ENCODE measurements at regions not wholly inside any gene's neighbourhood (a gene's known extent, or its start where the extent isn't known, plus 50 kb on each side); places are given as distances from the start of the nearest gene placed in this dataset.

DNA sequence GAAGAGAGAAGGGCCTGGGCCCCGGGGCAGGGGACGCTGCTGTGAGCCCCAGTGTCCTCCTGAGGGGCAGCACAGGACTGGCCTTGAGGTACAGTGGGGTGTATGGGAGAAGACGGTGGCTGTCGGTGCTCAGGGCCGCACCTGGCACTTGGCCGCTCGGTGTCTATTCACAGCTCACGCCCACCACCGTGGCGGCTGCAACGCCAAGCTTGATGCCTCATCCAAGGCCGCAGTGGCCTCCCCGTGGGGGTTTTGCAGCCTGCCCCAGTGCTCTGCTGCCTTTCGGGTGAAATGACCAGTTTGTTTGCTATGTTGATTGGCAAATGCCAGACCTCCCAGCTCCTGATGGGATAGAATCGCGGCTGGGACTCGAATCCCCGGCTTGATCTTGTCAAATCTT lies 79.5 kb upstream of the SLCO4A1 start:
- DNase-seq (ENCODE audit: low read depth): no peak
- no peak overlapping the region for H3K4me3 ChIP-seq (ENCODE audit: low read depth, low read length)
- TF ChIP-seq, protein P1, sequence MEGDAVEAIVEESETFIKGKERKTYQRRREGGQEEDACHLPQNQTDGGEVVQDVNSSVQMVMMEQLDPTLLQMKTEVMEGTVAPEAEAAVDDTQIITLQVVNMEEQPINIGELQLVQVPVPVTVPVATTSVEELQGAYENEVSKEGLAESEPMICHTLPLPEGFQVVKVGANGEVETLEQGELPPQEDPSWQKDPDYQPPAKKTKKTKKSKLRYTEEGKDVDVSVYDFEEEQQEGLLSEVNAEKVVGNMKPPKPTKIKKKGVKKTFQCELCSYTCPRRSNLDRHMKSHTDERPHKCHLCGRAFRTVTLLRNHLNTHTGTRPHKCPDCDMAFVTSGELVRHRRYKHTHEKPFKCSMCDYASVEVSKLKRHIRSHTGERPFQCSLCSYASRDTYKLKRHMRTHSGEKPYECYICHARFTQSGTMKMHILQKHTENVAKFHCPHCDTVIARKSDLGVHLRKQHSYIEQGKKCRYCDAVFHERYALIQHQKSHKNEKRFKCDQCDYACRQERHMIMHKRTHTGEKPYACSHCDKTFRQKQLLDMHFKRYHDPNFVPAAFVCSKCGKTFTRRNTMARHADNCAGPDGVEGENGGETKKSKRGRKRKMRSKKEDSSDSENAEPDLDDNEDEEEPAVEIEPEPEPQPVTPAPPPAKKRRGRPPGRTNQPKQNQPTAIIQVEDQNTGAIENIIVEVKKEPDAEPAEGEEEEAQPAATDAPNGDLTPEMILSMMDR (IDR thresholded peaks at IDR 0.05; ENCODE audit: insufficient read depth, low read depth, low read length, missing control alignments): no peak

DNA sequence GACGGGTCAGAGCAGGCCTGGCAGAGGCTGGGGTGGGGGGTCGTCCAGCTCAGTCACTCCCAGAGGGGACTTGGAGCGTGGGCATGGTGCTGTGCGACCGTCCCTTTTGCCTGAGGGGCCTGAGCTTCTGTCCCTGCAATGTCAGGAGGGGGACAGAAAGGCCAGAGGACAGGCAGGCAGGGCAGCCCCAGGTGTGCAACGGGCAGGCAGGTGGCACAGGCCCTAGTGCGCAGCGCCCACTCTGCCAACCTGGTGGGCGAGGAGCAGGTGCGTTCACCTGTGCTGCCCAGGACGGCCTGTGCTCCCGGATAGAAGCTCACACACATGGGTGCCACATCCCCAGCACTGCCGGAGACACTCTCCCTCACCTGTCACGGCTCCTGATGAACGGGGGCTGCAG lies 78.7 kb upstream of the SLCO4A1 start:
- no peak overlapping the region for H3K4me3 ChIP-seq (ENCODE audit: low read depth, low read length)
- no peak for DNase-seq (ENCODE audit: low read depth)
- TF ChIP-seq, protein P1 (IDR thresholded peaks at IDR 0.05; ENCODE audit: insufficient read depth, low read depth, low read length, missing control alignments): no peak

DNA sequence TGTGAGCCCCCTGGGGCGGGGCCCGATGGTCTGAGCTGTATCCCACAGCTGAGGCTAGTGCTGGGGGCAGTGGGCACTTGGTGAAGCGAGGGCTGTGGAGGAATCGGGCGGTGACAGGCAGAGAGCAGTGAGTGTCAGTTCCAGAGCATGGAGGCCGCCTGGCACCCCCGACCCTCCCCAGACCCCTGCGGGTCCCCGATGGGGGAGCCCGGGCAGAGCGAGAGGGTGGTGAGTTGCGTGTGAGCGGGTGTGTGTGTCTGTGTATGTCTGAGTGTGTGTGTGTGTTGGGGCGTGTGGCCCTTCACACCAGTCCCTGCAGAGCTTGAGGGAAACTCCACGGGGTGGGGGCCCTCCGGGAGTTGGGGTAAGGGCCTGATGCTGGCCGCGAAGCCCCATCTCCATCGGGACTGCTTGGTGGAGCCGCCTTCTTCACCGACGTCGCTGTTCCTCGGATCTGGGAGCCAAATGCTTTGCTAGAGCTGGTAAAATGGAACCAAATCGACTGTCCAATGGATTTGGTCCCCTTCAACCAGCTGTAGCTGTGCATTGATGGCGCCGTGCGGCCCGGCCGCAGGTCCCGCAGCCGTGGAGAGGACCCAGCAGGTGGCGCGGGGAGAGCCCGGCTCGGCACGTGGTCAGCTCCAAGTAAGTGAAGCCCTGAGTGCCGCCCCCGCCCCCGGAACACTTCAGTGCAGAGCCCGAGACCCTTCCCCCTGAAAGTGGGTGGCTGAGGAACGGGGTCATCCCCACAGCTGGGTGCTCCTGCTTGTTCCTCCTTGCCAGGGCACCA lies 77.7 kb upstream of the SLCO4A1 start:
- TF ChIP-seq, protein P1 (IDR thresholded peaks at IDR 0.05; ENCODE audit: insufficient read depth, low read depth, low read length, missing control alignments): no peak

GRCh38 chr20:62566266-62566665 lies 76.0 kb upstream of the SLCO4A1 start:
- no peak for DNase-seq (ENCODE audit: low read depth)
- H3K4me3 ChIP-seq (ENCODE audit: low read depth, low read length): no peak overlapping the region
- TF ChIP-seq, protein P1 (IDR thresholded peaks at IDR 0.05; ENCODE audit: insufficient read depth, low read depth, low read length, missing control alignments): no peak

More for the DNA sequence above, 77.7 kb upstream of the SLCO4A1 start:
- no peak for DNase-seq (ENCODE audit: low read depth)
- H3K4me3 ChIP-seq (ENCODE audit: low read depth, low read length): no peak overlapping the region

- H3K4me3 ChIP-seq (ENCODE audit: low read depth, low read length): no peak overlapping the region
- DNase-seq (ENCODE audit: low read depth): no peak
- TF ChIP-seq, protein P1 (IDR thresholded peaks at IDR 0.05; ENCODE audit: insufficient read depth, low read depth, low read length, missing control alignments): no peak
These were observed 75.5 kb upstream of the SLCO4A1 start for GRCh38 chr20:62566771-62567170.

GRCh38 chr20:62567246-62568044 lies 74.9 kb upstream of the SLCO4A1 start:
- no peak for DNase-seq (ENCODE audit: low read depth)
- H3K4me3 ChIP-seq (ENCODE audit: low read depth, low read length): no peak overlapping the region
- TF ChIP-seq, protein P1 (IDR thresholded peaks at IDR 0.05; ENCODE audit: insufficient read depth, low read depth, low read length, missing control alignments): no peak

Measured in GM12865 (cell line).